AG10803 (cell line): ENCODE measurements at regions not wholly inside any gene's neighbourhood (a gene's known extent, or its start where the extent isn't known, plus 50 kb on each side); places are given as distances from the start of the nearest gene placed in this dataset.

Source experiments
- DNase-seq: peaks from one replicate; pipeline ENCODE4 v3.0.0; 2010; ENCODE audit warnings: low read depth
- H3K4me3 ChIP-seq: 2 replicates; pipeline ENCODE4 v1.5.1; 2011; ENCODE audit warnings: mild to moderate bottlenecking, low read length, control low read depth
- TF ChIP-seq, protein P1 (sequence below): conservative IDR thresholded peaks from 2 replicates; pipeline ENCODE4 v1.5.1; 2011; ENCODE audit warnings: mild to moderate bottlenecking, low read length, control low read depth, inconsistent platforms

DNA sequence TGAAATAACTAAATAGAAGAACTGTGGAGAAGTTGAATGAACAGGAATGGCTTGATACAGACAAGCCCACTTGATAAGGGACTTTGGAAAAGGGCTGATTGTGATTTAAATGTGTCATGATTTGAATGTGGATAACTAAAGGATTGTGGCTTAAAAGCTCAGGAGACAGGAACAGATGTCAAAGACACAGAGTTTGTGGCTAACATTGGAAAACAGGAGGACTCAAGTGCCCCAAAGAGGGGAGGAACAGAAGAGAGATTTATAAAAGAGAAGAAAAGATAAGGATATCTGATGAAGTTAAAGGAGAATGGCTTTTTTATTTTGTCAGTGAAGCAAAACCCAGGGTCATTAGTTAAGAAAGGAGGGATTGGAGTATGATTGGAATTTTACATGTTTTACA is 124.2 kb upstream of the TRPM3 start:
- DNase-seq: no peak
- H3K4me3 ChIP-seq: no peak overlapping the region
- TF ChIP-seq, protein P1, sequence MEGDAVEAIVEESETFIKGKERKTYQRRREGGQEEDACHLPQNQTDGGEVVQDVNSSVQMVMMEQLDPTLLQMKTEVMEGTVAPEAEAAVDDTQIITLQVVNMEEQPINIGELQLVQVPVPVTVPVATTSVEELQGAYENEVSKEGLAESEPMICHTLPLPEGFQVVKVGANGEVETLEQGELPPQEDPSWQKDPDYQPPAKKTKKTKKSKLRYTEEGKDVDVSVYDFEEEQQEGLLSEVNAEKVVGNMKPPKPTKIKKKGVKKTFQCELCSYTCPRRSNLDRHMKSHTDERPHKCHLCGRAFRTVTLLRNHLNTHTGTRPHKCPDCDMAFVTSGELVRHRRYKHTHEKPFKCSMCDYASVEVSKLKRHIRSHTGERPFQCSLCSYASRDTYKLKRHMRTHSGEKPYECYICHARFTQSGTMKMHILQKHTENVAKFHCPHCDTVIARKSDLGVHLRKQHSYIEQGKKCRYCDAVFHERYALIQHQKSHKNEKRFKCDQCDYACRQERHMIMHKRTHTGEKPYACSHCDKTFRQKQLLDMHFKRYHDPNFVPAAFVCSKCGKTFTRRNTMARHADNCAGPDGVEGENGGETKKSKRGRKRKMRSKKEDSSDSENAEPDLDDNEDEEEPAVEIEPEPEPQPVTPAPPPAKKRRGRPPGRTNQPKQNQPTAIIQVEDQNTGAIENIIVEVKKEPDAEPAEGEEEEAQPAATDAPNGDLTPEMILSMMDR: no peak

DNA sequence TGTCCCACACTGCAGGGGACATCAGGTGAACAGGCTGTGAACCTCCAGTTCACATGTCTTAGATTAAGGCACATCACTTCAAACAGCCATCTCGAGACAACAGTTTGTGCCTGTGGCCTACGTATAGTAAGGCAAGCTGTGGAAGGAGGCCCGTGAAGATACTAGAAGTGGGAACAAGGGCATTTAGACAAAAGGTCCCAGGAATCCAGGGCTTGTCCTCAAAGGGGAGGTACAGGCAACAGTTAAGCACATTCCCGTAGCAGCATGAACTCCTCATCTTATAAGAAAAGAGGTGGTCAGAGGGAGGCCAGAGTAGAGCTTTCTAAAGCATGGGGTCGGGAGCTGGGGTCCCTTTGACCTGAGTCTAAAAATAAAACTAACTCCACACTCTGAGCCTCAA is 122.5 kb upstream of the TRPM3 start:
- no peak overlapping the region for H3K4me3 ChIP-seq
- TF ChIP-seq, protein P1: no peak
- DNase-seq: no peak

DNA sequence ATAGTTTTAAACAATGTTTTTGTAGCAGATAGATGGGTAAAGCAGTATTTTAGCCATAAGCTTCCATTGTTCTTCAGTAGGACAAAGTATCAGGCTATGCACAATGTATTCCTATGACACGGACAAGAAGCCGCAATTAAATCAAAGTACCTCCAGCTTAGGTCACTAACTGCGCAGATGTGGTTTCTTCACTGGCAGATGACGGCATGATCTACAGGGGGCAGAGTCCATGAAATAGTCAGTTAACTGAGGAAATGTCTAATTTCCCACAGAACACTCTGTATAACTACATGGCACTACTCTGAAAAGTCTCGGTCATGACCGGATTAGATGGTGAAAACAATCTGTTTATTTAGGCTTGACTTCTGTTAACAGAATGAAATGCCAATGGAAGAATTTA is 120.7 kb upstream of the TRPM3 start:
- no peak overlapping the region for H3K4me3 ChIP-seq
- TF ChIP-seq, protein P1: no peak
- DNase-seq: no peak

- no peak overlapping the region for H3K4me3 ChIP-seq
- TF ChIP-seq, protein P1: no peak
These were observed 115.6 kb upstream of the TRPM3 start for GRCh38 chr9:71237051-71237450.

DNA sequence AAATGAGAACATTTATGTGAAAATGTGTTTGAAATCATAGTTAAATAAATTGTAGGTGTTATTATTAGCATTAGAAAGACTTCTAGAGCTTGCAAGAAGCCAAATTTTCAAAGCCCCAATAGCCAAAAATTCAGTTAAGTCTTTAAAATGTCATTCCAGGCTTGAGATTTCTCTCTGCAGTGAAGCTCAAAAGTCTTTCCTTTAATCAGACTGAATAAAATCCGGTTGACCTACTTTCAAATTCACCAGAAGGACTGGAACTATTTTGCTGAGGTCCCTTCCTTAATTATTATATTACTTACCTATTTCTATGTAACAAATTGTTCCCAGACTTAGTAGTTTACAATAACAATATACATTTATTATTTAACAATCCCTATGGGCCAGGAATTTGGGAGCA is 112.2 kb upstream of the TRPM3 start:
- TF ChIP-seq, protein P1: no peak
- H3K4me3 ChIP-seq: no peak overlapping the region
- no peak for DNase-seq

More at GRCh38 chr9:71237051-71237450, 115.6 kb upstream of the TRPM3 start:
- no peak for DNase-seq

GRCh38 chr9:71223953-71224538 is 102.6 kb upstream of the TRPM3 start:
- TF ChIP-seq, protein P1: peak; percentile 19; the same call in 1 of the 2 replicates
- DNase-seq: peak; percentile 49
- H3K4me3 ChIP-seq: no peak overlapping the region

DNA sequence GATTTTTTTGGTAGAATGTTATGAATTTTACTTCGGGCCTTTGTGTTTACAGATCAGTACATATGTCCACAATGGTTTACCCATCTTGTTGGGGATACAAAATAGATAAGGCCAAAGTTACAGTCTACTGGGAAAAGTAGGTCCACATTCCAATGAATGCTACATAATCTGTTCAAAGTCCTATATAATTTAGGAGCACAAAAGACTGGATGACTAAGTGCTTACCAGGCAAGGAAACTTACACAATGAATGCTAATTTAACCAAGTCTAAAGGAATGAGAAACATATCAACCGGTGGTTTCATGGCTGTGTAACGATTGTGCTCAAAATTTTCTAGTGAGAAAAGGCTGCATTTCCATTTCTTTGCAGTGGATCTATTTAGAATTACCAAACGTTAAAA is 97.4 kb upstream of the TRPM3 start:
- no peak overlapping the region for H3K4me3 ChIP-seq
- no peak for DNase-seq
- TF ChIP-seq, protein P1: no peak
